HK-2 (cell line): ENCODE measurements at regions not wholly inside any gene's neighbourhood (a gene's known extent, or its start where the extent isn't known, plus 50 kb on each side); places are given as distances from the start of the nearest gene placed in this dataset.

Experiments used
- DNase-seq: peaks from one replicate; pipeline ENCODE4 v3.0.0-alpha.2; 2018; ENCODE audit not compliant: unreplicated experiment

GRCh38 chr2:187138265-187138664 lies 289.3 kb upstream of the ZSWIM2 start:
- DNase-seq: peak; percentile 18

GRCh38 chr2:187136646-187137045 lies 287.7 kb upstream of the ZSWIM2 start:
- no peak for DNase-seq

- DNase-seq: no peak
These were observed 285.3 kb upstream of the ZSWIM2 start for GRCh38 chr2:187134306-187134705.

- no peak for DNase-seq
These were observed 280.9 kb upstream of the ZSWIM2 start for GRCh38 chr2:187129868-187130267.

GRCh38 chr2:187129306-187129705 lies 280.3 kb upstream of the ZSWIM2 start:
- DNase-seq: no peak

GRCh38 chr2:187126247-187127005 lies 277.5 kb upstream of the ZSWIM2 start:
- no peak for DNase-seq

- no peak for DNase-seq
These were observed 276.3 kb upstream of the ZSWIM2 start for GRCh38 chr2:187125318-187125717.

GRCh38 chr2:187124529-187124928 lies 275.6 kb upstream of the ZSWIM2 start:
- no peak for DNase-seq

GRCh38 chr2:187118331-187119099 lies 269.5 kb upstream of the ZSWIM2 start:
- DNase-seq: no peak

GRCh38 chr2:187117483-187117882 lies 268.5 kb upstream of the ZSWIM2 start:
- no peak for DNase-seq

- no peak for DNase-seq
These were observed 266.7 kb upstream of the ZSWIM2 start for GRCh38 chr2:187115627-187116026.

GRCh38 chr2:187107001-187107400 lies 258.0 kb upstream of the ZSWIM2 start:
- no peak for DNase-seq

- no peak for DNase-seq
These were observed 256.2 kb upstream of the ZSWIM2 start for GRCh38 chr2:187105218-187105617.

- no peak for DNase-seq
These were observed 253.4 kb upstream of the ZSWIM2 start for GRCh38 chr2:187102381-187102780.

GRCh38 chr2:187098154-187098553 lies 249.2 kb upstream of the ZSWIM2 start:
- DNase-seq: no peak

GRCh38 chr2:187093771-187094412 lies 244.9 kb upstream of the ZSWIM2 start:
- DNase-seq: no peak

- DNase-seq: no peak
These were observed 242.7 kb upstream of the ZSWIM2 start for GRCh38 chr2:187091664-187092063.

GRCh38 chr2:187084524-187084923 lies 235.6 kb upstream of the ZSWIM2 start:
- no peak for DNase-seq

GRCh38 chr2:187081461-187081860 lies 232.5 kb upstream of the ZSWIM2 start:
- no peak for DNase-seq

GRCh38 chr2:187079901-187080300 lies 230.9 kb upstream of the ZSWIM2 start:
- DNase-seq: no peak

- DNase-seq: peak; percentile 4
These were observed 229.3 kb upstream of the ZSWIM2 start for GRCh38 chr2:187078297-187078696.

GRCh38 chr2:187075671-187076070 lies 226.7 kb upstream of the ZSWIM2 start:
- DNase-seq: no peak

- no peak for DNase-seq
These were observed 226.2 kb upstream of the ZSWIM2 start for GRCh38 chr2:187075199-187075635.
